ENCODE measurements at regions not wholly inside any gene's neighbourhood (a gene's known extent, or its start where the extent isn't known, plus 50 kb on each side); places are given as distances from the start of the nearest gene placed in this dataset.
A peak's percentile ranks its signal among the peaks of the same experiment; 100 is the strongest.

DNA sequence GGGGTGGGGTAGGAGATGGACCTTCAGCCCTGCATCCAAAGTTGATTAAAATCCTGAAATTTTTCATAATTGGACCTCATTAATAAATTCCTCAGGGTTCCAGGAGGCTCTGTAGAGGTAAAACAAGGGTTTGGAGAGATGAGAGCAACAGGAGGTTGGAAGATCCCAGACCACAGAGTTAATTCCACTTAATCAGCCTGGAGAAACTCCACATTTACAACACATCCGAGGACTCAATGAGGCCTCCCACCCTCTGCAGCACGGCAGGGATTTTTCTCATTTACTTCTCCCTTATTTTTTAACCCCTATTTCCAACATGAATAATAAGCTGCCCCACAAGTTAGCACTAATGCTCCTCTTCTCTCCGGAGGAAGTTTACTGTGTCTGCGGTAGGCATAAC lies 165.0 kb upstream of the MAP3K1 start:
- Histone ChIP-seq H3K36me3 (replicated peaks in 1 of 2; ENCODE audit: control insufficient read depth in 1 of 2, insufficient read depth in 2 of 2, low read length in 1 of 2) (no peaks in the 10 kb centered on the region), H3K27ac (ENCODE audit: low read depth in 2 of 2, low read length in 1 of 2) (no peak overlapping the region), H3F3A (replicated peaks; ENCODE audit: insufficient read depth) (no peaks in the 10 kb centered on the region), H4K20me1 (ENCODE audit: insufficient read depth) (no peaks in the 10 kb centered on the region), H2AFZ (ENCODE audit: low read depth) (no peak overlapping the region), H3K4me2 (no peak overlapping the region), H3K9me2 (no peaks in the 10 kb centered on the region), H3K4me1 (ENCODE audit: control insufficient read depth in 1 of 2, insufficient read depth in 2 of 2, low read depth in 1 of 2, low read length in 1 of 2) (peaks cover 0 to 8% of the 10 kb centered on the region in 2 experiments; a peak in 1 of 4 replicates), H3K27me3 (ENCODE audit: insufficient read depth) (no peaks in the 10 kb centered on the region; the same call in 1 of the 2 replicates), H3K9me3 (no peaks in the 10 kb centered on the region), H3K9ac (no peak overlapping the region), H3K79me2 (ENCODE audit: insufficient read depth) (no peaks in the 10 kb centered on the region), H3K4me3 (ENCODE audit: low read depth in 2 of 2, low read length in 1 of 2) (no peak overlapping the region)
- POLR2A ChIA-PET = no interaction called here
- CTCF ChIA-PET = interaction anchor here (1.3 to 2.5 kb wide), 2 partner anchors 12 to 380 kb away, joined by 5 to 8 read pairs; no protein-coding TSS in a partner anchor
- DNase-seq = no peak
- TF ChIP-seq GABPA (IDR thresholded peaks at IDR 0.05; ENCODE audit: low read depth) = no peak
- TF ChIP-seq, protein P1, sequence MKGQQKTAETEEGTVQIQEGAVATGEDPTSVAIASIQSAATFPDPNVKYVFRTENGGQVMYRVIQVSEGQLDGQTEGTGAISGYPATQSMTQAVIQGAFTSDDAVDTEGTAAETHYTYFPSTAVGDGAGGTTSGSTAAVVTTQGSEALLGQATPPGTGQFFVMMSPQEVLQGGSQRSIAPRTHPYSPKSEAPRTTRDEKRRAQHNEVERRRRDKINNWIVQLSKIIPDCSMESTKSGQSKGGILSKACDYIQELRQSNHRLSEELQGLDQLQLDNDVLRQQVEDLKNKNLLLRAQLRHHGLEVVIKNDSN (IDR thresholded peaks at IDR 0.05; ENCODE audit: borderline replicate concordance, low read depth) = no peak
- WGBS (ENCODE audit: low lambda C conversion rate) = 76% methylated on average over 4 of the region's 4 CpGs

DNA sequence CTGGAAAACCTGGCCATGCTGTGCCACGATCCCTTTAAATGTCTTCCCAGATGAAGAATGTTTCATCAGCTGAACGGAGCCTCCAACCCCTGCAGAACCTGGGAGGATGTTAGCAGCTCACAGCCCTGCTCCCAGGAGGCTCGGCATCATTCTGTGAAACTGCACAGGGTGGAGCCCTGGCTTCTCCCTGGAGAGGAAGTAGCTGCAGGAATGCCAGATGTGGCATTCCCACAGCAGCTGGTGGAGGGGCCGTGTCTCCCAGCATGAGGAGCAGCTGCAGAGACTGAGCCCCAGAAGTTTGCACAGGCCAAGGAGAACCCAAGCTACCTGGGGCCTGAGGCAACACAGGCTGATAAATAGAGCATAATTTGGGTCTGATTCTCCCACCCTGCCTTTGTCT lies 165.8 kb upstream of the MAP3K1 start:
- no peaks in the 10 kb centered on the region for H3K79me2 ChIP-seq (ENCODE audit: insufficient read depth)
- TF ChIP-seq RCOR1 (IDR thresholded peaks at IDR 0.05; ENCODE audit: low read length) (0 out of 2 replicates have a peak, but pooled peaks have one; percentile 47), RAD21 (IDR thresholded peaks at IDR 0.05; ENCODE audit: low read length) (peak; percentile 34), TAF1 (IDR thresholded peaks at IDR 0.05; ENCODE audit: borderline replicate concordance, low read depth, low read length) (no peak)
- no peaks in the 10 kb centered on the region for H4K20me1 ChIP-seq (ENCODE audit: insufficient read depth)
- peaks cover 0 to 8% of the 10 kb centered on the region in 2 experiments; a peak in 1 of 4 replicates for H3K4me1 ChIP-seq (ENCODE audit: control insufficient read depth in 1 of 2, insufficient read depth in 2 of 2, low read depth in 1 of 2, low read length in 1 of 2)
- no peak overlapping the region for H3K4me2 ChIP-seq
- ChIA-PET CTCF (interaction anchor here (1.0 to 2.5 kb wide), 3 partner anchors 12 to 379 kb away, joined by 3 to 8 read pairs (median 5); no protein-coding TSS in a partner anchor), POLR2A (interaction anchor here (0.6 kb wide), 2 partner anchors 59 to 115 kb away, joined by 3 read pairs; no protein-coding TSS in a partner anchor)
- H2AFZ ChIP-seq (ENCODE audit: low read depth) = no peak overlapping the region
- no peak overlapping the region for H3K4me3 ChIP-seq (ENCODE audit: low read depth in 2 of 2, low read length in 1 of 2)
- no peaks in the 10 kb centered on the region for H3K36me3 ChIP-seq (replicated peaks in 1 of 2; ENCODE audit: control insufficient read depth in 1 of 2, insufficient read depth in 2 of 2, low read length in 1 of 2)
- peak; percentile 62 for DNase-seq
- no peaks in the 10 kb centered on the region for H3F3A ChIP-seq (replicated peaks; ENCODE audit: insufficient read depth)
- H3K27me3 ChIP-seq (ENCODE audit: insufficient read depth) = no peaks in the 10 kb centered on the region; the same call in 1 of the 2 replicates
- no peaks in the 10 kb centered on the region for H3K9me2 ChIP-seq
- no peak overlapping the region for H3K27ac ChIP-seq (ENCODE audit: low read depth in 2 of 2, low read length in 1 of 2)
- H3K9ac ChIP-seq = no peak overlapping the region
- no peaks in the 10 kb centered on the region for H3K9me3 ChIP-seq
- WGBS (ENCODE audit: low lambda C conversion rate) = 22% methylated on average over 3 of the region's 4 CpGs

GRCh38 chr5:56648460-56649034 lies 166.8 kb upstream of the MAP3K1 start:
- no peaks in the 10 kb centered on the region for H3K9me3 ChIP-seq
- TF ChIP-seq NRF1 (IDR thresholded peaks at IDR 0.05; ENCODE audit: low read depth, low read length) (no peak), GABPA (IDR thresholded peaks at IDR 0.05; ENCODE audit: low read depth) (no peak), REST (IDR thresholded peaks at IDR 0.05; ENCODE audit: low read depth, low read length) (no peak), RCOR1 (IDR thresholded peaks at IDR 0.05; ENCODE audit: low read length) (no peak), GATA2 (CRISPR knock-in tag; IDR thresholded peaks at IDR 0.05) (no peak), SIN3A (IDR thresholded peaks at IDR 0.05; ENCODE audit: borderline replicate concordance, low read depth, low read length) (no peak), USF2 (IDR thresholded peaks at IDR 0.05; ENCODE audit: borderline replicate concordance, low read depth, low read length) (no peak), FOXJ3 (CRISPR knock-in tag; IDR thresholded peaks at IDR 0.05) (no peak)
- TF ChIP-seq, protein P2, sequence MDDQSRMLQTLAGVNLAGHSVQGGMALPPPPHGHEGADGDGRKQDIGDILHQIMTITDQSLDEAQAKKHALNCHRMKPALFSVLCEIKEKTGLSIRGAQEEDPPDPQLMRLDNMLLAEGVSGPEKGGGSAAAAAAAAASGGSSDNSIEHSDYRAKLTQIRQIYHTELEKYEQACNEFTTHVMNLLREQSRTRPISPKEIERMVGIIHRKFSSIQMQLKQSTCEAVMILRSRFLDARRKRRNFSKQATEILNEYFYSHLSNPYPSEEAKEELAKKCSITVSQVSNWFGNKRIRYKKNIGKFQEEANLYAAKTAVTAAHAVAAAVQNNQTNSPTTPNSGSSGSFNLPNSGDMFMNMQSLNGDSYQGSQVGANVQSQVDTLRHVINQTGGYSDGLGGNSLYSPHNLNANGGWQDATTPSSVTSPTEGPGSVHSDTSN (IDR thresholded peaks at IDR 0.05) = no peak
- TF ChIP-seq, protein P1 (IDR thresholded peaks at IDR 0.05; ENCODE audit: borderline replicate concordance, low read depth) = no peak
- CTCF ChIA-PET = no interaction called here
- no peaks in the 10 kb centered on the region; the same call in 1 of the 2 replicates for H3K27me3 ChIP-seq (ENCODE audit: insufficient read depth)
- no peak overlapping the region for H3K4me3 ChIP-seq (ENCODE audit: low read depth in 2 of 2, low read length in 1 of 2)
- no peak overlapping the region for H3K27ac ChIP-seq (ENCODE audit: low read depth in 2 of 2, low read length in 1 of 2)
- H3K9ac ChIP-seq = no peak overlapping the region
- H4K20me1 ChIP-seq (ENCODE audit: insufficient read depth) = no peaks in the 10 kb centered on the region
- H3F3A ChIP-seq (replicated peaks; ENCODE audit: insufficient read depth) = no peaks in the 10 kb centered on the region
- H3K79me2 ChIP-seq (ENCODE audit: insufficient read depth) = no peaks in the 10 kb centered on the region
- H2AFZ ChIP-seq (ENCODE audit: low read depth) = no peak overlapping the region
- no peak overlapping the region for H3K4me2 ChIP-seq
- WGBS (ENCODE audit: low lambda C conversion rate) = 74% methylated on average over 2 of the region's 2 CpGs
- no peaks in the 10 kb centered on the region for H3K9me2 ChIP-seq
- no peak for DNase-seq
- no peaks in the 10 kb centered on the region for H3K36me3 ChIP-seq (replicated peaks in 1 of 2; ENCODE audit: control insufficient read depth in 1 of 2, insufficient read depth in 2 of 2, low read length in 1 of 2)
- peaks cover 0 to 8% of the 10 kb centered on the region in 2 experiments; a peak in 1 of 4 replicates for H3K4me1 ChIP-seq (ENCODE audit: control insufficient read depth in 1 of 2, insufficient read depth in 2 of 2, low read depth in 1 of 2, low read length in 1 of 2)
- POLR2A ChIA-PET = no interaction called here
